ENCODE measurements at regions not wholly inside any gene's neighbourhood (a gene's known extent, or its start where the extent isn't known, plus 50 kb on each side); places are given as distances from the start of the nearest gene placed in this dataset.

GRCh38 chr4:67048530-67048929 lies 496.8 kb downstream of the CENPC start:
- FAIRE-seq (no peak), DNase-seq (ENCODE audit: low spot score) (no peak)

- DNase-seq (ENCODE audit: low spot score): no peak
- no peak for FAIRE-seq
These were observed 505.0 kb downstream of the CENPC start for GRCh38 chr4:67040315-67040714.

DNA sequence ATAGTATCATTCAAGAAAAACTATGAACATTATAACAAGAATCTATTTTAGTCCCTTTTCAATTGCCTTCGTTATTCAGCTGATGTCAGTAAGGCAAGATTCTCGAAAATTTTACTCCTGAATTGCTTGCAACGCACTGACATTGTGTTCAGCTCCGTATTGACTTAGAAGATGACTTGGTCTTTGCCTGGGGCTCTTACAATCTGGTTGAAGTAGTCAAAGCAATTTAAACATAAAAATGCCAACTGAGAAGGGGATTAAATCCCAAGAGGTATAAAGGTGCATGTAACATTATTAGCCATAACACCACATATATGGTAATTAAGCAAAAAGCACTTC lies 507.1 kb downstream of the CENPC start:
- no peak for DNase-seq (ENCODE audit: low spot score)
- FAIRE-seq: no peak

- DNase-seq (ENCODE audit: low spot score) (no peak), FAIRE-seq (no peak)
These were observed 507.6 kb downstream of the CENPC start for GRCh38 chr4:67037504-67038227.

GRCh38 chr4:67036791-67037190 lies 508.5 kb downstream of the CENPC start:
- FAIRE-seq (no peak), DNase-seq (ENCODE audit: low spot score) (no peak)

DNA sequence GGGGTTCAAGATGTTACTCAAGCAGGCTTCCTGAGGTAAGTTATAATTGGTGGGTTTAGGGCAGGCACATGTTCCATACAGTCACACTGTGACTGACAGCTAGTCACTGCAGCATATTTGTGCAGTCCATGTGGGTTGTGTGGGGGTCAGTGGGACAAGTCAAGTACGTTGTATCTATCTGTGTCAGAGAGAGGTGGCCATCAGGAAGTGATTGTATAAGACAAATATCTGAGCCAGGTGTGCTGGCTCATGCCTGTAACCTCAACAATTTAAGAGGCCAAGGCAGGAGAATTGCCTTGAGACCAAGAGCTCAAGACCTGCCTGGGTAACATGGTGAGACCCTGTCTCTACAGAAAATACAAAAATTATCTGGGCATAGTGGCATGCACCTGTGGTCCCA lies 509.3 kb downstream of the CENPC start:
- FAIRE-seq (no peak), DNase-seq (ENCODE audit: low spot score) (no peak)

GRCh38 chr4:67035501-67035900 lies 509.8 kb downstream of the CENPC start:
- DNase-seq (ENCODE audit: low spot score): peak; percentile 5
- no peak for FAIRE-seq

- FAIRE-seq: no peak
- DNase-seq (ENCODE audit: low spot score): no peak
These were observed 514.7 kb downstream of the CENPC start for GRCh38 chr4:67030636-67031035.

- no peak for DNase-seq (ENCODE audit: low spot score)
- no peak for FAIRE-seq
These were observed 524.9 kb downstream of the CENPC start for GRCh38 chr4:67020438-67020797.

GRCh38 chr4:67019686-67020437 lies 525.4 kb downstream of the CENPC start:
- FAIRE-seq: no peak
- DNase-seq (ENCODE audit: low spot score): no peak

- DNase-seq (ENCODE audit: low spot score) (no peak), FAIRE-seq (no peak)
These were observed 530.7 kb downstream of the CENPC start for GRCh38 chr4:67014592-67014991.

DNA sequence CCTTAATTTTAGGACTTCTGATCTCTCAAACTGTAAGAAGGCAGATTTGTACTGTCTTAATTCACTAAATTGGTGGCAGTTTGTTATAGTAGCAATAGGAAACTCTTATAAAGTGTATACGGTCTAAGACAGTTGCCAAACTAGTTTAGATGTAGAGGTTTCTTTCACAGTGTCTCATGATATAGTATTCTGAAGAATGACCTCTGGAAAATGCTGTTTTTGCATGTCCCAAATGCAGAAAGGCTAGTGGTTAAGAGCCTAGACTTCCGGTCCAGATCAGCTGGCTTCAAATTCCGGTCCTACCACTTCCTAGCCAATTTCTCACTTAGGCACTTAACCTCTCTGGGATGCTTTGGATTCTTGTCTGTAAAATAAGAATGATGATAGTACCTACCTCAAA lies 538.5 kb downstream of the CENPC start:
- no peak for DNase-seq (ENCODE audit: low spot score)
- FAIRE-seq: no peak

DNA sequence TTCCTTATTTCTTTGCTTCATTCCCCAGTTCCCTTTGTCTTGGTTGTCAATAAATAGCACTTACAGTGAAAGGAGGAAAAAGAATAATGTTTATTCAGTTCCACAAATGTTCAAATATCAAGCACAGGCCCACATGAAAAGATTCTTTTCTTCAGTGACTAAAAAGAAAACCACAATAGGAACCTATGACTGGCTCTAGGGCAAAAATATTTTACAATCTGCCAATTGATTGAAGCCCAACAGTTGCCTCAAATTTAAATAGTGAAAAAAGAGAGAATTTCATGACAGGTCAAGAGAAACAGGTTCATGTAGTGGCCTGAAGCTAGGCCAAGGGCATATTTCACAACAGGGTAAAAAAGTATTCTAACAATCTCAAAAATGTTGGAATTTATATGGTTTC lies 553.8 kb downstream of the CENPC start:
- FAIRE-seq (no peak), DNase-seq (ENCODE audit: low spot score) (no peak)

DNA sequence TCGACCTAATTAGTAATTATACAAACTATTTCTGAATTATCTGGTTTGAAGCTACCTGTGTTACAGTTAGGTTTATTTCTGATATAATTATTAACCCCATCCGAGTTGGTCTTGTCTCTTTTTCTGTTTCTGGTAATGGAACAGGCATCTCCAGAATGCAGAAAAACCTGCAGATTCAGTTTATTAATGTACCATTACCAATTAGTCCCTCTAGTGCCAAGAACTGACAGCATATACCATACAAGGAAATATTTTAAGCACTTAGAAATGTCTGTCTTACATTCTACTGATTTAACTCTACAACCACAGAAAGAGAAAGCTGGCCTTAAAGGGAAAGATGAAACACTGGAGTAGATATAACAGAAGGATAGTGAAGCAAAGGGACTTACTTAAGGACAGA lies 570.6 kb downstream of the CENPC start:
- no peak for FAIRE-seq
- DNase-seq (ENCODE audit: low spot score): no peak

DNA sequence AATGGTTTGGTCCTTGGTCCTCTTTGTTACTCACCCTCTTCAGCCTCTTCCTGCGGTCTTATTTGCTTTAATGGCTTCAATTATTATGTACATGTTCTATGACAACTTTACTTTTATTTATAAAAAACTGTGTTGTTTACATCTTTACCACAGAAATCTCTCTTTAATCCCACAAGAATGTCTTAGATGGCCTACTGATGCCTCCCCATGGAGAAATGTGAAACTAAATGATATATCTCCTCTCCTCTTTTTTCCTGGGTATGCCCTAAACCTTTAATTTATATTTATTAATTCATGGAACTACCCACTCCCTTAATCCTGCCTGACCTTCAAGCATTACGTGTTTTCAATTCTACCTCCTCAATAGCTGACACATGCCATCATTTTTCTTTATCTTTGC lies 573.2 kb downstream of the CENPC start:
- FAIRE-seq: no peak
- no peak for DNase-seq (ENCODE audit: low spot score)

DNA sequence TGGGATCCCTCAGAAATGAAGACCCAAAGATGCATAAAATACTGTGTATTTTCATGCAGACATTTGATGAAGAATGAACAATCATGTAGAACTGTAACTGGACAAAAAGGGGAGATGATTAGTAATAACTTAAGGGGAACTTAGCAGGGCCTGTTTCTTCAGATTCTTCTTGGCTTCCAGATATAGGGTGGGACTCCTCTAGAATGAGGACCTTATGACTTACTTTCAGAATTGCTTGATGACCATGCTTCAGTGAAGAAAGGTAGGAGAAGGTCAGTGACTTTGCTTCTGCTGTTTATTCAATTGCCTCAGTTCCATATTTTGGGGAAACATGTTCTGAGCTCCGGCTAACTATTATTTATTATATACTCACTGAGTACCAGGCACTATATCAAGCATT lies 580.8 kb downstream of the CENPC start:
- FAIRE-seq (no peak), DNase-seq (ENCODE audit: low spot score) (no peak)

GRCh38 chr4:66963084-66963483 lies 582.2 kb downstream of the CENPC start:
- DNase-seq (ENCODE audit: low spot score) (no peak), FAIRE-seq (no peak)

- DNase-seq (ENCODE audit: low spot score) (no peak), FAIRE-seq (no peak)
These were observed 586.1 kb downstream of the CENPC start for GRCh38 chr4:66959207-66959606.

DNA sequence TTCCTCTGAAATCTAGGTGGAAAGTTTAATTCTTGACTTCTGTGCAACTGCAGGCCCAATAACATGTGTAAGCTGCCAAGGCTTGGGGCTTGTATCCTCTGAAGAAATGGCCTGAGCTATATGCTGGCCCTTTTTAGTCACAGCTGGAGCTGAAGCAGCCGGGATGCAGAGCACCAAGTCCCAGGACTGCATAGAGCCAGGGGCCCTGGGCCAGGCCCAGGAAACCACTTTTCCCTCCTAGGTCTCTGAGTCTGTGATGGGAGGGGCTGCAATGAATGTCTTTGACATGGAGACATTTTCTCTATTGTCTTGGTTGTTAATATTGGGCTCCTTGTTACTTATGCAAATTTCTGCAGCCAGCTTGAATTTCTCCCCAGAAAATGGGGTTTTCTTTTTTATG lies 588.5 kb downstream of the CENPC start:
- FAIRE-seq (no peak), DNase-seq (ENCODE audit: low spot score) (no peak)

- no peak for FAIRE-seq
- no peak for DNase-seq (ENCODE audit: low spot score)
These were observed 588.9 kb downstream of the CENPC start for GRCh38 chr4:66956426-66956825.

- DNase-seq (ENCODE audit: low spot score) (no peak), FAIRE-seq (no peak)
These were observed 589.5 kb downstream of the CENPC start for GRCh38 chr4:66955784-66956183.

GRCh38 chr4:66949419-66949818 lies 595.9 kb downstream of the CENPC start:
- DNase-seq (ENCODE audit: low spot score) (no peak), FAIRE-seq (no peak)

DNA sequence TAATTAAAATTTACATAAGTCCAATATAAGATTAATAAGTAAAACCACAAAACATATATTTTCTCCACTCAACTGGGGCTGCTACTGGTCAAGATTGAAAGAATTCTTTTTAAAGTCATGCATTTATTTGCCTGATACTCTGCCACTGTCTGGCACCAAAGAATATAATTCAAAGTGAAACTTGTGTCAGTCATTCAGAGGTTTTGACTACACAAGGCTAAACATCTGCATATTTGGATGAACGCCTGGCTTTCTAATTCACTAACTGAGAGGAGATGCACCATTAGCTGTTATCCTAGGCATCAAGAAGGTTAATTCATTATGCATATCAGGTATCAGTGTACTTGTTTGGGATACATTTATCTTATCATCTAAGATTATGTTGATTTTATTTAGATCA lies 598.5 kb downstream of the CENPC start:
- no peak for FAIRE-seq
- no peak for DNase-seq (ENCODE audit: low spot score)

Data from RCC 7860 (cell line).